Activated B cell treated with CpG ODN at 0.5 μM for 24 hours (primary cell): ENCODE measurements at regions not wholly inside any gene's neighbourhood (a gene's known extent, or its start where the extent isn't known, plus 50 kb on each side); places are given as distances from the start of the nearest gene placed in this dataset.
"Not testable (repeated sequence)": the region's sequence is repeated elsewhere in the genome, so short reads cannot be mapped to it uniquely, and the experiment has no call there.

Experiments used
- ATAC-seq: fragments of 200-7000 bp; cut with Tn5 transposase; one replicate; pipeline ENCODE4 v1.10.0; 2021; ENCODE audit warnings: low read depth, mild to moderate bottlenecking, moderate library complexity
- CTCF ChIA-PET: fragments of 350-600 bp; sonication (Branson Sonifier 250); formaldehyde crosslinking; loops from one replicate; lab custom pipeline; 2021; ENCODE audit warnings: antibody characterized with exemption; lab: Charles Lee
- POLR2A ChIA-PET: fragments of 350-600 bp; sonication (Branson Sonifier 250); formaldehyde crosslinking; loops from one replicate; lab custom pipeline; 2021; ENCODE audit warnings: antibody characterized with exemption; lab: Charles Lee
- DNase-seq: peaks from one replicate; pipeline ENCODE4 v3.0.0; 2022
- H3K27ac Mint-ChIP-seq: one replicate; pipeline ENCODE4 v1.8.0; 2020; ENCODE audit warnings: mixed read lengths
- H3K27me3 Mint-ChIP-seq: one replicate; pipeline ENCODE4 v1.8.0; 2021; ENCODE audit warnings: mixed read lengths
- H3K36me3 Mint-ChIP-seq: one replicate; pipeline ENCODE4 v1.8.0; 2021; ENCODE audit warnings: low read depth, mixed read lengths
- H3K4me1 Mint-ChIP-seq: one replicate; pipeline ENCODE4 v1.8.0; 2021; ENCODE audit warnings: mixed read lengths
- H3K4me3 Mint-ChIP-seq: one replicate; pipeline ENCODE4 v1.8.0; 2020; ENCODE audit warnings: mild to moderate bottlenecking, mixed read lengths
- H3K9me3 Mint-ChIP-seq: one replicate; pipeline ENCODE4 v1.8.0; 2020; ENCODE audit warnings: mixed read lengths
- CTCF ChIP-seq: fragments of 200-600 bp; IDR thresholded peaks from one replicate; pipeline ENCODE4 v1.8.0; 2022; ENCODE audit warnings: antibody characterized with exemption, mild to moderate bottlenecking
- intact Hi-C: fragments of 100-400 bp; cut with micrococcal nuclease; formaldehyde crosslinking; loops from one replicate; pipeline ENCODE4 v1.15.1; 2024

- DNase-seq (no peak), ATAC-seq (no peak)
- Mint-ChIP-seq H3K4me3 (no peak overlapping the region), H3K27me3 (peaks cover 4% of the 10 kb centered on the region), H3K9me3 (peaks cover 2% of the 10 kb centered on the region), H3K4me1 (no peaks in the 10 kb centered on the region), H3K27ac (no peak overlapping the region), H3K36me3 (no peaks in the 10 kb centered on the region)
- intact Hi-C loops: no loop called here
- ChIA-PET CTCF (no interaction called here), POLR2A (no interaction called here)
- TF ChIP-seq CTCF: no peak
These were observed 215.6 kb upstream of the DDHD1 start for GRCh38 chr14:53368711-53369201.

GRCh38 chr14:53368066-53368465 lies 214.9 kb upstream of the DDHD1 start:
- H3K9me3 Mint-ChIP-seq: peaks cover 6% of the 10 kb centered on the region
- H3K27me3 Mint-ChIP-seq: peaks cover 4% of the 10 kb centered on the region
- no peak overlapping the region for H3K4me3 Mint-ChIP-seq

GRCh38 chr14:53367644-53368026 lies 214.5 kb upstream of the DDHD1 start:
- Mint-ChIP-seq H3K27ac (no peak overlapping the region), H3K36me3 (no peaks in the 10 kb centered on the region), H3K9me3 (peaks cover 9% of the 10 kb centered on the region), H3K4me1 (no peaks in the 10 kb centered on the region), H3K27me3 (peaks cover 4% of the 10 kb centered on the region), H3K4me3 (no peak overlapping the region)
- TF ChIP-seq CTCF: no peak
- CTCF ChIA-PET: no interaction called here
- intact Hi-C loops: no loop called here
- no peak for ATAC-seq
- POLR2A ChIA-PET: no interaction called here
- no peak for DNase-seq

More at GRCh38 chr14:53368066-53368465, 214.9 kb upstream of the DDHD1 start:
- ChIA-PET CTCF (no interaction called here), POLR2A (no interaction called here)
- DNase-seq: no peak
- intact Hi-C loops: no loop called here
- ATAC-seq: no peak
- Mint-ChIP-seq H3K27ac (no peak overlapping the region), H3K36me3 (no peaks in the 10 kb centered on the region), H3K4me1 (no peaks in the 10 kb centered on the region)
- no peak for TF ChIP-seq CTCF

- Mint-ChIP-seq H3K27me3 (peaks cover 2% of the 10 kb centered on the region), H3K36me3 (no peaks in the 10 kb centered on the region), H3K27ac (no peak overlapping the region), H3K4me1 (no peaks in the 10 kb centered on the region), H3K9me3 (peaks cover 9% of the 10 kb centered on the region), H3K4me3 (no peak overlapping the region)
- TF ChIP-seq CTCF: no peak
- POLR2A ChIA-PET: no interaction called here
- no peak for ATAC-seq
- DNase-seq: no peak
- intact Hi-C loops: no loop called here
- CTCF ChIA-PET: no interaction called here
These were observed 212.5 kb upstream of the DDHD1 start for GRCh38 chr14:53365486-53366130.

- DNase-seq, H3K36me3 Mint-ChIP-seq, H3K4me3 Mint-ChIP-seq, intact Hi-C loops, POLR2A ChIA-PET, ATAC-seq, H3K4me1 Mint-ChIP-seq, CTCF ChIA-PET, H3K27me3 Mint-ChIP-seq, H3K27ac Mint-ChIP-seq: not testable (repeated sequence)
- peaks cover 12% of the 10 kb centered on the region for H3K9me3 Mint-ChIP-seq
These were observed 209.8 kb upstream of the DDHD1 start for GRCh38 chr14:53362916-53363315.

GRCh38 chr14:53360829-53361228 lies 207.7 kb upstream of the DDHD1 start:
- intact Hi-C loops: no loop called here
- Mint-ChIP-seq H3K36me3 (no peaks in the 10 kb centered on the region), H3K4me1 (no peaks in the 10 kb centered on the region), H3K27ac (no peak overlapping the region), H3K4me3 (no peak overlapping the region), H3K9me3 (peaks cover 12% of the 10 kb centered on the region), H3K27me3 (no peaks in the 10 kb centered on the region)
- TF ChIP-seq CTCF: no peak
- POLR2A ChIA-PET: no interaction called here
- CTCF ChIA-PET: no interaction called here
- ATAC-seq (no peak), DNase-seq (no peak)
